GM12873 (cell line): ENCODE measurements at regions not wholly inside any gene's neighbourhood (a gene's known extent, or its start where the extent isn't known, plus 50 kb on each side); places are given as distances from the start of the nearest gene placed in this dataset.

Experiments used
- CTCF ChIP-seq: IDR thresholded peaks from 2 replicates; pipeline ENCODE4 v1.5.1; 2012; ENCODE audit warnings: low read depth, mild to moderate bottlenecking, moderate library complexity, low read length, control low read depth; ENCODE audit not compliant: insufficient read depth; ENCODE audit errors: missing control alignments

- TF ChIP-seq CTCF: no peak
Measured at GRCh38 chr3:99472385-99472784, 166.0 kb upstream of the COL8A1 start.

- TF ChIP-seq CTCF: no peak
Measured at GRCh38 chr3:99471353-99472323, 166.8 kb upstream of the COL8A1 start.

GRCh38 chr3:99470841-99471240, 167.6 kb upstream of the COL8A1 start:
- TF ChIP-seq CTCF: no peak

GRCh38 chr3:99468918-99469317, 169.5 kb upstream of the COL8A1 start:
- no peak for TF ChIP-seq CTCF

- TF ChIP-seq CTCF: no peak
Measured at GRCh38 chr3:99467420-99467819, 171.0 kb upstream of the COL8A1 start.

GRCh38 chr3:99466331-99466730, 172.1 kb upstream of the COL8A1 start:
- TF ChIP-seq CTCF: no peak

- TF ChIP-seq CTCF: no peak
Measured at GRCh38 chr3:99458013-99458412, 180.4 kb upstream of the COL8A1 start.
